22Rv1 (cell line): ENCODE measurements at regions not wholly inside any gene's neighbourhood (a gene's known extent, or its start where the extent isn't known, plus 50 kb on each side); places are given as distances from the start of the nearest gene placed in this dataset.

Source experiments
- CTCF ChIP-seq: fragments of 450-650 bp; IDR thresholded peaks from 2 replicates; pipeline ENCODE4 v1.5.1; 2017; ENCODE audit warnings: mild to moderate bottlenecking
- ZFX ChIP-seq: fragments of 450-650 bp; IDR thresholded peaks from 2 replicates; pipeline ENCODE4 v1.6.1; 2017; ENCODE audit warnings: antibody characterized with exemption, borderline replicate concordance

GRCh38 chr16:26801628-26802027 is 265.1 kb upstream of the C16orf82 start:
- TF ChIP-seq CTCF (no peak), ZFX (no peak)
